Heart left ventricle (tissue), 16 donors: ENCODE measurements at regions not wholly inside any gene's neighbourhood (a gene's known extent, or its start where the extent isn't known, plus 50 kb on each side); places are given as distances from the start of the nearest gene placed in this dataset.

Experiments
- ATAC-seq, 4 donors: fragments of 200-7000 bp; cut with Tn5 transposase; one replicate each; pipeline ENCODE4 v1.9.1; 2020 to 2022; ENCODE audit warnings: moderate library complexity in 4 of 4, mild to moderate bottlenecking in 3 of 4, moderate number of reproducible peaks in 1 of 4
- DNase-seq, 5 donors: peaks; one replicate each; pipeline ENCODE4 v3.0.0-alpha.2; 2020
- H3K27ac ChIP-seq, 12 donors: fragments of 200-600 bp; sonication (generic) in 4 of 12; one replicate each; pipeline versions ENCODE4 v1.5.0 to v1.8.0; 2016 to 2022; ENCODE audit warnings: mild to moderate bottlenecking in 2 of 12
- H3K27me3 ChIP-seq, 9 donors: fragments of 200-600 bp; sonication (generic) in 2 of 9; one replicate each; pipeline versions ENCODE4 v1.5.1 to v1.8.0; 2016 to 2022; ENCODE audit warnings: mild to moderate bottlenecking in 3 of 9
- H3K36me3 ChIP-seq, 9 donors: fragments of 200-600 bp; sonication (generic) in 2 of 9; one replicate each; pipeline versions ENCODE4 v1.5.0 to v1.8.0; 2018 to 2022; ENCODE audit warnings: mild to moderate bottlenecking in 2 of 9
- H3K4me1 ChIP-seq, 12 donors: fragments of 200-600 bp; sonication (generic) in 4 of 12; one replicate each; pipeline versions ENCODE4 v1.5.0 to v1.8.0; 2016 to 2022; ENCODE audit warnings: mild to moderate bottlenecking in 3 of 12
- H3K4me3 ChIP-seq, 12 donors: fragments of 200-600 bp; sonication (generic) in 4 of 12; one replicate each; pipeline versions ENCODE4 v1.5.0 to v1.8.0; 2017 to 2022; ENCODE audit warnings: mild to moderate bottlenecking in 9 of 12, moderate library complexity in 4 of 12
- H3K9me3 ChIP-seq, 12 donors: fragments of 200-600 bp; sonication (generic) in 4 of 12; one replicate each; pipeline versions ENCODE4 v1.5.0 to v1.8.0; 2016 to 2022; ENCODE audit warnings: mild to moderate bottlenecking in 1 of 12
- CTCF ChIP-seq, 12 donors: fragments of 200-600 bp; sonication (generic) in 4 of 12; IDR thresholded peaks; one replicate each; pipeline versions ENCODE4 v1.5.0 to v1.8.0; 2018 to 2022; ENCODE audit warnings: antibody characterized with exemption in 12 of 12, mild to moderate bottlenecking in 5 of 12
- POLR2A ChIP-seq, 2 donors: fragments of 450-650 bp; IDR thresholded peaks; one replicate each; pipeline ENCODE4 v1.6.1; 2017; ENCODE audit warnings: antibody characterized with exemption in 2 of 2, mild to moderate bottlenecking in 2 of 2, moderate library complexity in 2 of 2
- WGBS, 4 donors: extraction: QIAGEN DNeasy Blood & Tissue Kit in 2 of 4; methylation state at CpG; one replicate each; pipeline versions ENCODE4 v1.1.5 to v1.1.7; 2013 to 2018; 5-methylcytosine and 5-hydroxymethylcytosine counted together
- intact Hi-C, 10 donors: fragments of 100-400 bp; cut with DNase I; formaldehyde crosslinking; loops; one replicate each; pipeline versions ENCODE4 v1.11.1 to v1.14.2; 2022
- donor health status: ischemic (EF 13 %, LVEDD 7.1; RV severe dilation, severe dysfunction).
- donor health status: healthy with polysubstance abuse.
- donor health status: DM: no; HTN: yes; CAD: no.
- donor health status: DM: no; HTN: no; CAD: no.
- donor health status: ischemic (EF 25% LVEDD 6.9; RV normal size, moderate dysfunction).
- donor health status: ischemic (EF 25% LVEDD 5.7; RV mildly dilated, moderate dysfunction).
- donor health status: healthy.
- donor health status: DM: yes; HTN: yes; CAD: no.
- donor health status: ischemic (EF 35%, LVEDD 5.7; RV mildly dilated, moderate dysfunction).
- donor health status: nonischemic (EF 11% LVEDD 7.7; RV severe dilation, severe dysfunction).
- donor health status: DM: yes; HTN: yes; CAD: no.
- donor health status: PGD.
- donor health status: ischemic (EF 29% LVEDD 5.4; RV normal size, mild dysfunction).
- donor health status: nonischemic (EF 23%, LVEDD 6.1; RV moderate dilation, normal function).

GRCh38 chr2:181839811-181840210, 51.7 kb upstream of the ITPRID2 start:
- no peak overlapping the region for H3K27ac ChIP-seq
- H3K9me3 ChIP-seq, result no peaks in the 10 kb centered on the region
- no peaks in the 10 kb centered on the region for H3K27me3 ChIP-seq
- intact Hi-C loops, result no loop called here
- no peaks in the 10 kb centered on the region for H3K4me1 ChIP-seq
- H3K4me3 ChIP-seq, result no peak overlapping the region
- ATAC-seq, result no peak
- no peaks in the 10 kb centered on the region for H3K36me3 ChIP-seq
- no peak for TF ChIP-seq POLR2A (IDR thresholded peaks at IDR 0.05)
- TF ChIP-seq CTCF (IDR thresholded peaks at IDR 0.05), result no peak
- WGBS, 4 donors, result 93 to 97% (median 95%) methylated on average over 1 of the region's 1 CpG
- DNase-seq, result no peak

- DNase-seq (no peak), ATAC-seq (no peak)
- WGBS, 4 donors, result 67 to 75% (median 68%) methylated on average over 2 of the region's 2 CpGs
- H3K27me3 ChIP-seq, result no peaks in the 10 kb centered on the region
- H3K9me3 ChIP-seq, result no peaks in the 10 kb centered on the region
- H3K27ac ChIP-seq, result no peak overlapping the region
- no peaks in the 10 kb centered on the region for H3K4me1 ChIP-seq
- TF ChIP-seq POLR2A (IDR thresholded peaks at IDR 0.05) (no peak), CTCF (IDR thresholded peaks at IDR 0.05) (no peak)
- no peak overlapping the region for H3K4me3 ChIP-seq
- H3K36me3 ChIP-seq, result no peaks in the 10 kb centered on the region
- intact Hi-C loops, result no loop called here
Observed at GRCh38 chr2:181841079-181841478, 50.5 kb upstream of the ITPRID2 start.
